SK-N-SH treated with all-trans-retinoic acid at 6 μM for 48 hours (cell line): ENCODE measurements at regions not wholly inside any gene's neighbourhood (a gene's known extent, or its start where the extent isn't known, plus 50 kb on each side); places are given as distances from the start of the nearest gene placed in this dataset.

Source experiments
- CREB5 ChIP-seq: fragments of 250-450 bp; sonication (Bioruptor Pico); IDR thresholded peaks from 2 replicates; pipeline ENCODE4 v1.5.1; 2020; ENCODE audit warnings: low read depth, mild to moderate bottlenecking, moderate library complexity
- GLIS3 ChIP-seq: fragments of 250-450 bp; sonication (Bioruptor Pico); IDR thresholded peaks from 2 replicates; pipeline ENCODE4 v1.5.0; 2020; ENCODE audit warnings: mild to moderate bottlenecking, moderate library complexity
- ISL1 ChIP-seq: fragments of 250-450 bp; sonication (Bioruptor Pico); IDR thresholded peaks from 2 replicates; pipeline ENCODE4 v2.1.2; 2022; ENCODE audit warnings: mild to moderate bottlenecking, moderate library complexity
- OSR1 ChIP-seq: fragments of 250-450 bp; sonication (Bioruptor Pico); IDR thresholded peaks from 2 replicates; pipeline ENCODE4 v1.8.0; 2022; ENCODE audit warnings: moderate library complexity, mild to moderate bottlenecking, inconsistent platforms
- PATZ1 ChIP-seq: fragments of 250-450 bp; sonication (Bioruptor Pico); IDR thresholded peaks from 2 replicates; pipeline ENCODE4 v1.8.0; 2020; ENCODE audit warnings: mild to moderate bottlenecking, moderate library complexity, borderline replicate concordance
- SNAI2 ChIP-seq: fragments of 250-450 bp; sonication (Bioruptor Pico); IDR thresholded peaks from 2 replicates; pipeline ENCODE4 v1.5.0; 2020; ENCODE audit warnings: mild to moderate bottlenecking, moderate library complexity
- TSHZ2 ChIP-seq: fragments of 250-450 bp; sonication (Bioruptor Pico); IDR thresholded peaks from 2 replicates; pipeline ENCODE4 v1.5.0; 2020; ENCODE audit warnings: mild to moderate bottlenecking, moderate library complexity
- ZC3H10 ChIP-seq: fragments of 250-450 bp; sonication (Bioruptor Pico); IDR thresholded peaks from 2 replicates; pipeline ENCODE4 v1.5.1; 2021; ENCODE audit warnings: mild to moderate bottlenecking, moderate library complexity
- ZFP3 ChIP-seq: fragments of 250-450 bp; sonication (Bioruptor Pico); IDR thresholded peaks from 2 replicates; pipeline ENCODE4 v1.5.0; 2020; ENCODE audit warnings: mild to moderate bottlenecking, moderate library complexity

- TF ChIP-seq CREB5 (no peak), SNAI2 (no peak), PATZ1 (CRISPR knock-in tag) (no peak), OSR1 (CRISPR knock-in tag) (no peak), ZC3H10 (no peak), GLIS3 (no peak), TSHZ2 (no peak), ZFP3 (CRISPR knock-in tag) (no peak), ISL1 (CRISPR knock-in tag) (no peak)
Observed at GRCh38 chr6:81969011-81969410, 216.5 kb upstream of the TENT5A start.
